GM18526 (cell line): ENCODE measurements at regions not wholly inside any gene's neighbourhood (a gene's known extent, or its start where the extent isn't known, plus 50 kb on each side); places are given as distances from the start of the nearest gene placed in this dataset.

Experiments used
- POLR2A ChIP-seq: IDR thresholded peaks from 3 replicates; pipeline ENCODE4 v1.6.1; 2011; ENCODE audit not compliant: insufficient read length; ENCODE audit errors: extremely low read depth

DNA sequence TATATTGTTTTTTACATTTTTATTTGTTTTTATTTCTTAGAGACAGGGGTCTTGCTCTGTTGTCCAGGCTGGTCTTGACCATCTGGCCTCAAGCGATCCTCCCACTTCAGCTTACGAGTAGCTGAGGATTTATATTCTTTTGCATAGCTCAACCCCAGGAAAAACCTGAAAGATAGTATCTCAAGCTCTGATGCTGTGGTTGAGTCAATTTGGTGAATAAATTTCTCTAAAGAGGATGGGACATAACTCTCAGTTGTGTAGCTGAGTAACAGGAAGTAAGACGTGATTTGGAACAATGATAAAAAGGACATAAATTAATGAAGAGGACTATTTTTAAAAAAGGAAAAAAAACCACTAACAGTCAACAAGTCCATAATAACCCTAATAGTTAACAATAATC, 79.8 kb upstream of the TNFSF11 start:
- no peak for TF ChIP-seq POLR2A

DNA sequence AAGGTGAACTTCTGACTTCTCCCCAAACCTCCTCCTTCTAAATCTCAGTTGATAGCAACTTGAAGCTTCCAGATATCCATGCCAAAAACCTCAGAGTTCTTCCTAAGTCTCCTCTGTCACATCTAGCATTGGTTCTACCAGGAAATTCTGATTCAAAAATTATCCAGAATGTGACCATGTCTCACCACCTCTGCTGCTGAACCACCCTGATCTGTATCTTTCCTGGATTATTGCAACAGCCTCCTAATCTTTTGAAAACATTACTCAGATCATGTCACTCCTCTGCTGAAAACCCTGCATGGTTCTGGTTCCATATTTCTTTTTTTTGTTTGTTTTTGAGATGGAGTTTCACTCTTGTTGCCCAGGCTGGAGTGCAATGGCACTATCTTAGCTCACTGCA, 78.7 kb upstream of the TNFSF11 start:
- no peak for TF ChIP-seq POLR2A

DNA sequence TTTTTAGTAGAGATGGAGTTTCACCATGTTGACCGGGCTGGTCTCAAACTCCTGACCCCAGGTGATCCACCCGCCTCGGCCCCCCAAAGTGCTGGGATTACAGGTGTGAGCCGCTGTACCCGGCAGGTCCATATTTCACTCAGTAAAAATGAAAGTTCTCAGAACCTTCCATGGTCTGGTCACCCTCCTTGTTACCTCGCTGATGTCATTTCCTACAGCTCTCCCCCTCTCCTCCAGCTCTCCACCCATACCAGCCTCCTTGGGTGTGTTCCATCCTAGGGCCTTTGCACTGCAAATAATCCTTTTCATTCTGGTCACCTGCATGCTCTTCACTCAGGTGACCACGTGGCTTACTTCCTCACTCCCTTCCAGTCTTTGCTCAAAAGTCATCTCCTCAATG, 78.2 kb upstream of the TNFSF11 start:
- TF ChIP-seq POLR2A = no peak

DNA sequence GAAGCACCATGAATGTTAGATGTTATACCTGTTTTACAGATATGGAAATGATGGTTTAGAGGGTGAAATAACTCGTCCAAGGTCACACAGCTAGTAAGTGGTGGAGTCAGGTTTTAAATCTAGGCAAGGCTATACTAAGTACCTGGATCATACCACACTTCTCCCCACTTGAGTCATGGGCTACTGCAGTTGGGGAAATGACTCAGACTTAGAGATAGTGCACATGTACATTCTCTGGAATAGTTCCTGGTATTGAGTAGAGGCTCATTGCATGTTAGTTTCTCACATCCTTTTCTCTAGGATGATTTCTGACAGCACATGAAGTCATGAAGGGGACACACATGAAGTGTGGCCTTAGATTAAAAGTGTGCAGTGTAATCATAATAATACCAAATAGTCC, 76.2 kb upstream of the TNFSF11 start:
- TF ChIP-seq POLR2A = no peak

DNA sequence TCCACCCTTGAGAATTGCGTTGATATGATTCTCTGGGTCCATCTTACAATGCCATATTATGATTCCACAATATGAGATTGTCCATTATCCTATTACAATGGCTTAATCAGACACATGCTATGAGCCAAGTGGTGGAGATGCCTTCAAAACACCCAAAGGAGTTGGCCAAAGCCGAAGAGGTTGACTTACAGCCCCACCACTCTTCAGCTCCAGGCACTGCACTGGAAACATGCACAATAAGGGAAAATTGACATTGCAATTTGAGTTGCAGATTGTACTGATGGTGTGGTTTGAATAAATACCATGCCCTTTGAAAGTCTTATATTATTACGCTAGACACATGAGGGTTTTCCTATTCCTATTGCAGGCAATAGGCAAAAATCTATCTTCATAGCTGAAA, 75.4 kb upstream of the TNFSF11 start:
- TF ChIP-seq POLR2A = no peak
